Calu3 (cell line): ENCODE measurements at regions not wholly inside any gene's neighbourhood (a gene's known extent, or its start where the extent isn't known, plus 50 kb on each side); places are given as distances from the start of the nearest gene placed in this dataset.

Experiments used
- BruUV-seq: library from RNA; stranded (reverse); fragments of 400-500 nt; replicated peaks from 2 replicates; lab custom pipeline; 2021; lab: Mats Ljungman, UMichigan
- CTCF ChIA-PET: fragments of 300-600 bp; sonication (Branson Sonifier 250); formaldehyde crosslinking; loops from one replicate; lab custom pipeline; 2022; ENCODE audit warnings: antibody characterized with exemption; lab: Charles Lee
- DNase-seq: peaks from one replicate; pipeline ENCODE4 v3.0.0; 2022
- H3K27ac Mint-ChIP-seq: one replicate; pipeline ENCODE4 v1.8.0; 2022; ENCODE audit warnings: mixed read lengths; ENCODE audit not compliant: unreplicated experiment
- H3K27me3 Mint-ChIP-seq: one replicate; pipeline ENCODE4 v1.8.0; 2022; ENCODE audit warnings: mixed read lengths; ENCODE audit not compliant: unreplicated experiment
- H3K36me3 Mint-ChIP-seq: one replicate; pipeline ENCODE4 v1.8.0; 2022; ENCODE audit warnings: mild to moderate bottlenecking, moderate library complexity, mixed read lengths; ENCODE audit not compliant: insufficient read depth, unreplicated experiment
- H3K4me1 Mint-ChIP-seq: one replicate; pipeline ENCODE4 v1.8.0; 2022; ENCODE audit warnings: mild to moderate bottlenecking, low read depth, mixed read lengths; ENCODE audit not compliant: unreplicated experiment
- H3K4me3 Mint-ChIP-seq: one replicate; pipeline ENCODE4 v1.8.0; 2022; ENCODE audit warnings: mild to moderate bottlenecking, low read depth, moderate library complexity, mixed read lengths; ENCODE audit not compliant: unreplicated experiment
- H3K9me3 Mint-ChIP-seq: one replicate; pipeline ENCODE4 v1.8.0; 2022; ENCODE audit warnings: low read depth, mixed read lengths; ENCODE audit not compliant: unreplicated experiment
- CTCF ChIP-seq: fragments of 200-600 bp; IDR thresholded peaks from one replicate; pipeline ENCODE4 v1.8.0; 2022; ENCODE audit warnings: antibody characterized with exemption; ENCODE audit not compliant: unreplicated experiment
- intact Hi-C: fragments of 100-400 bp; cut with micrococcal nuclease; formaldehyde crosslinking; loops from one replicate; pipeline ENCODE4 v1.10.0; 2022; ENCODE audit not compliant: unreplicated experiment

GRCh38 chr7:130995252-130996081 is 261.5 kb upstream of the KLF14 start:
- H3K36me3 Mint-ChIP-seq = peaks cover 17% of the 10 kb centered on the region
- peak overlapping the region; percentile 41 for H3K4me3 Mint-ChIP-seq
- no TSS peak for BruUV-seq
- H3K27me3 Mint-ChIP-seq = no peaks in the 10 kb centered on the region
- intact Hi-C loops = no loop called here
- CTCF ChIA-PET = interaction anchor here (0.8 to 3.7 kb wide), 6 partner anchors 8 to 98 kb away, joined by 3 to 17 read pairs (median 4); no protein-coding TSS in a partner anchor
- H3K27ac Mint-ChIP-seq = peak overlapping the region; percentile 66
- no peaks in the 10 kb centered on the region for H3K9me3 Mint-ChIP-seq
- TF ChIP-seq CTCF = no peak
- H3K4me1 Mint-ChIP-seq = peaks cover 63% of the 10 kb centered on the region
- DNase-seq = no peak

GRCh38 chr7:130996205-130996832 is 262.3 kb upstream of the KLF14 start:
- Mint-ChIP-seq H3K27me3 (no peaks in the 10 kb centered on the region), H3K4me1 (peaks cover 58% of the 10 kb centered on the region), H3K27ac (peak overlapping the region; percentile 82), H3K4me3 (peak overlapping the region; percentile 57), H3K36me3 (peaks cover 17% of the 10 kb centered on the region), H3K9me3 (no peaks in the 10 kb centered on the region)
- CTCF ChIA-PET = interaction anchor here (0.6 to 3.7 kb wide), 11 partner anchors 8 to 103 kb away, joined by 3 to 17 read pairs (median 4); no protein-coding TSS in a partner anchor
- intact Hi-C loops = no loop called here
- no TSS peak for BruUV-seq
- no peak for TF ChIP-seq CTCF
- no peak for DNase-seq

GRCh38 chr7:130996833-130997231 is 262.8 kb upstream of the KLF14 start:
- Mint-ChIP-seq H3K9me3 (no peaks in the 10 kb centered on the region), H3K4me1 (peaks cover 58% of the 10 kb centered on the region), H3K27me3 (no peaks in the 10 kb centered on the region), H3K27ac (peak overlapping the region; percentile 82), H3K4me3 (peak overlapping the region; percentile 57), H3K36me3 (peaks cover 17% of the 10 kb centered on the region)
- intact Hi-C loops = no loop called here
- CTCF ChIA-PET = interaction anchor here (0.6 to 3.7 kb wide), 10 partner anchors 8 to 277 kb away, joined by 3 to 17 read pairs (median 4); no protein-coding TSS in a partner anchor
- BruUV-seq = no TSS peak
- DNase-seq = peak; percentile 71
- TF ChIP-seq CTCF = no peak

GRCh38 chr7:130998993-130999602 is 265.1 kb upstream of the KLF14 start:
- no peak overlapping the region for H3K4me3 Mint-ChIP-seq
- peaks cover 17% of the 10 kb centered on the region for H3K36me3 Mint-ChIP-seq
- TF ChIP-seq CTCF = no peak
- no TSS peak for BruUV-seq
- H3K27ac Mint-ChIP-seq = peak overlapping the region; percentile 70
- CTCF ChIA-PET = interaction anchor here (1.0 kb wide), 1 partner anchor 17 kb away, joined by 3 read pairs; no protein-coding TSS in a partner anchor
- peaks cover 63% of the 10 kb centered on the region for H3K4me1 Mint-ChIP-seq
- H3K27me3 Mint-ChIP-seq = no peaks in the 10 kb centered on the region
- no peak for DNase-seq
- intact Hi-C loops = no loop called here
- H3K9me3 Mint-ChIP-seq = no peaks in the 10 kb centered on the region
